Fibroblast of skin of back (primary cell): ENCODE measurements at regions not wholly inside any gene's neighbourhood (a gene's known extent, or its start where the extent isn't known, plus 50 kb on each side); places are given as distances from the start of the nearest gene placed in this dataset.

ENCODE experiments used
- DNase-seq: peaks from one replicate; pipeline ENCODE4 v3.0.0-alpha.2; 2013

DNA sequence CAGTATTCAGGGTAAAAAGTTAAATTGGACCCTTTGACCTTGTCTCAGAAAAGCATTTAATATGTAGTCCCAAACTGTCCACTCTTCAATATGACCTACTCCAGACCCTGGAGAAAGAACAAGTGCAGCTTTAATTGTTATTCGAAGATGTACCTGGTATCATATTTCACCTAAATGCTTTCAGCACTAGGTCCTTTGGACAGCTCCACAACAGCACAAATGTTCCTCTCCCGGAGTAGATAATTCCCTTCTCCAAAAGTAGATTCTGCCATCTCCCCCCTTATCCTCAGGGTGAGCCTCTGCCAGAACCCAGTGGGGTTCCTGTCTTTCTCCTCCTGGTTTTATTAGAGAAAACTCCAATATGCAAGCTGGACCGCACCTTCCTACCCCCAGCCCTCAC, 104.5 kb upstream of the AJAP1 start:
- no peak for DNase-seq

DNA sequence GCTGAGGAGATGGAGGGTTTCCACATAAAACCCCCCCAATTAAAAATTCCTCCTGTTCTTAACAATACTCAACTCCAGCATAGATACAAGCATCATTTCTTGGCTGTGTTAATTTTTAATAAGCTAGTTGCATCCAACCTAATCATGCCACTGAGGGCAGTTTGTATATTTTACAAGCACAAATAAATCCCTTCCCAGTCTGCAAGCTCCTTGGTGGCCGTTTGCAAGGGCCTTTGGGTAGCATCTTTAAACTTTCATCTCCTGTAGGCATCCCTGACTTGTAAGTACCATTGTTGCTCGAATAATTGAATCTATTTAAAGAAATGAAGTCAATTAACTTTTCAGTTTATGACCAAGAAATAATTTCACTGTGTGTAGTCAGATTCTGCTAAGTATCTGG, 103.5 kb upstream of the AJAP1 start:
- no peak for DNase-seq

DNA sequence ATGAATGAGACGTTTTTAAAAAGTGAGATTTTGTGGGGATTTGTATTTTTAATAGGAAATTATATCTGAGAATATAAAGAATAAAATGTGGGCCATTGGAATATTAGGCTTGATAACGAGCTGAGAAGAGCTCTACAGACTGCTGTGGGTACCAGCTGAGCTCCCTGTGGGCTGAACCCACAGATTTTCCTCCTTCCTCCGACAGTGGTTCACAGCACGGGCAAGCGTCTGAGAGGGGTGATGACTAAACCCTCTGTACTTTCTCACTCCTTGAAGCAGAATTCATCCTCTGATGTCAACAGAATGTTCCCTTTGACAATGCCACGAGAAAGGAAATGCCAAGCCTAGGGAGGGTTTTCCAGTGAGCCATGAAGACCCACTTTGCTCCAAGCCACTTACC, 102.7 kb upstream of the AJAP1 start:
- DNase-seq, result no peak

DNA sequence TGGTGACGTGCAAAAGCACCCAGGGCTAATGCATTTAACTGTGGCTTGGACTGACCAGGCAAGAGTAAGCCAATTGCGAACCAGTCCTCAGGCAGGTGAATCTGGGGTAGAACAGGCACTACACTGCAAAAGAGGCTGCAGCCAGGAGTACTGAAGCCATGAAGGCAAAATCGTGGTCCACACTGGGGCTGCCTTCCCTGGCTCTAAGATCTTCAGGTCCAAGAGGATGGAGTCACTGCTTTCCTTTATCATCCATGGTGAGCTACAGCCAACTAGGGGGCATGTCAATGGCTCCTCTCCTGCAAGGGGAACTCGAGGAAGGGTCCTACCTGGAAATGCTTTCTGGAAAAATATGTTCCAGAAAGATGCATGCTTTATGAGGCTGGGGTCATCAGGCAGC, 100.6 kb upstream of the AJAP1 start:
- DNase-seq, result no peak

DNA sequence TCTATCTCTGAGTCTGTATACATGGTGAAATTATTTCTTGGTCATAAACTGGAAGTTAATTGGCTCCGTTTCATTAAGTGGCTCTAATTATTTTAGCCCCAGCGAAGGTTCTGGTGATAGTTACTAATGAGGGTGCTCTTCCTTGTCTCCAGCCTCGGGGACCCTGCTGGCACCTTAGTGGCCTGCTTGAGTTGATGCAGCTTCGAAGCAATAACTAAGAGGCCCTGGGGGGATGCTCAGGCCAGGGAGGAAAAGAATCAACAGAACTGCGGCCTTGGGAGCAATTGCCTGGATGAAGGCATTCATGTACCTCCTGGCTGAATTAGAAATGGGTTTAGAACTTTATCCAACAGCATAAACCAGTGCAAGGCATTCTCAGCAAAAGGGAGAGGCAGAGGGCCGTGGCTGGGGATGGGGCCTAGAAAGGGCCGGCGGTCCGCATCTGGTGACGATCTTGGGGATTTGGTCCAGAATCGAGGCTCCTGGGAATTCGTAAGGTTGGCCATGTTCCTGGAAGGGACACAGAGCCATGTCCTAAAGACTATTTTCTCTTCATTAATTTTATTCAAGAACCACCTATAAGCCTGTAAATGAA, 100.0 kb upstream of the AJAP1 start:
- no peak for DNase-seq

GRCh38 chr1:4557949-4558348, 96.5 kb upstream of the AJAP1 start:
- no peak for DNase-seq

GRCh38 chr1:4561205-4561604, 93.2 kb upstream of the AJAP1 start:
- DNase-seq, result no peak

- DNase-seq, result no peak
Observed at GRCh38 chr1:4562321-4562720, 92.1 kb upstream of the AJAP1 start.

GRCh38 chr1:4563586-4563985, 90.8 kb upstream of the AJAP1 start:
- DNase-seq, result no peak

- no peak for DNase-seq
Observed at GRCh38 chr1:4564051-4564450, 90.4 kb upstream of the AJAP1 start.

- DNase-seq, result no peak
Observed at GRCh38 chr1:4565166-4565565, 89.2 kb upstream of the AJAP1 start.

GRCh38 chr1:4565801-4566449, 88.5 kb upstream of the AJAP1 start:
- DNase-seq, result no peak

DNA sequence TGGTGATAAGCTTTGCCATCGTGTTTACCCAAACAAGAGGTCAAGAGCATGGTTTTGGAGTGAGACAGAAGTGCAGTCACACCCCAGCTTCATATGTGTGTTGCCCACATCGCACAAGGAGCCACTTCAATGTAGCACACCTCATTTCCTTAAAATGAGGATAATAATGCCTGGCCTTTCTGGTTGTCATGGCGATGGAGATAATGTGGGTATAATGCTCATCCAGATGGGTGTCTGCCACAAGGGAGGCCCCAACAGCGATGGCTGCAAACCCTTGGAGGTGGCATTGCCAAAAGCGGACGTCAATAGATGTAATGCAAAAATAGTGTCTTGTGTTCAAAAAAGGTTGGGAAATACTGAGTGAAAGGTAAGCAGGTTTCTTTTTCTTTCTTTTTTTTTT, 83.1 kb upstream of the AJAP1 start:
- no peak for DNase-seq

DNA sequence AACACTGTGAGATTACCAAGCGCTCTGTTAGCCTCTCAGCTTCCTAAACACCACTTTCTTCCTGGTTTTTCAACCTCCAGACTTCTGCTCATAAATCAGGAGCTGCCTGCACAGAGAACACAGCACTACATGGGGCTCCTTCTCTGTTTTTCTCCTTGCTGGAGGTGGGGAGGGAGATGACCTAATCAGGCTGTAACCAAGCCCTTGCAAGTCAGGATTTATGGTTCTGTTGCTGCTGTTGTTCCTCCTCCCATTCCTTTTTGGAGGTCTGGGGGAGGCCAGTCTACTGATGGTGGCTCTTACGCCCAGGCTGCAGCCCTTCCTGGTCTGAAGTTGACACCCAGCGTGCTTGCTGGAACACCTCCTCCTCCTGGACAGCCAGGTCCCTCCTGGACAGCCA, 80.9 kb upstream of the AJAP1 start:
- no peak for DNase-seq

- no peak for DNase-seq
Observed at GRCh38 chr1:4581807-4582206, 72.6 kb upstream of the AJAP1 start.

GRCh38 chr1:4584449-4584848, 70.0 kb upstream of the AJAP1 start:
- no peak for DNase-seq

- no peak for DNase-seq
Observed at GRCh38 chr1:4585216-4585615, 69.2 kb upstream of the AJAP1 start.

DNA sequence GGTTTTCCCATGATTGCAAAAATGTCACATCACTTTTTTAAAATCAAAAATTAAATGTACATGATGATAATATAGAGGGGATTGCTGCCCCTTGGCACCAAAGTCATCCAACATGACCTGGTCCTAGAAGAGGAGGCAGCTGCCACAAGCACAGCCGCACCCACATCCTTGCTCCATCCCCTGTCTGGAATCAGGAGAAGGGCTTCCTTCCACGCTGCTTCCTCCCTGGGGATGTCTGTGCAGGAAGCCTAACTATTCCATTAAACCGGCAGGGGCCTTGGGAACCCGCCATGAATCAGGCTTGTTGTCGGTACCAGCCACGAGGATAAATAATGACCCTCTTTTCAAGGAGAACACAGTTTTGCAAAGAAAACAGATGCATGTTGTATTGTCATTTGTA, 68.7 kb upstream of the AJAP1 start:
- DNase-seq, result no peak

DNA sequence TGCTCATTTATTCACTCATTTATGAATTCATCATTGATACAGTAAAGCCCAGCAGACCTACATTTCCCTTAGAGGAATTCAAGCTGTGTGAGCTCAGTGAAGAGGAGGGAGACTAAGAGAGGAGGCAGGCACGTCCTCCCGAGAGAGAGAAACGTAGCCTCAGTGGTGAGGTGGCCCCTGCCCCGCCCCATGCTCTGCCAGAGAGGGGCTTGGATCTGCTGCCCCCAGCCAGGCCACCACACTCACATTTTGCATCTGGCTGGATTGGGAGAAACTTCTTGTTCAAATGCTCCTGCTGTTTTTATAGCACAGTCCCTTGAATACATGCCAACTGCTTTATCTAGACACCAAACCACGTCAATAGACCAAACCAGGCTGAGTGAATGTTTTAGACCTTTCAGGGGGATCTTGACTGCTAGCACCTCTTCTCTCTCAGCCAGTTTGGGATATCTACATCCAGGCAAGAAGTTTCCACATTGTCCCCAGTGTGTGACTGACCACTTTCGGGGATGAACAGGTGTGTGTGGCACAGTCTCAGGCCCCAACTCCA, 67.7 kb upstream of the AJAP1 start:
- DNase-seq, result no peak

DNA sequence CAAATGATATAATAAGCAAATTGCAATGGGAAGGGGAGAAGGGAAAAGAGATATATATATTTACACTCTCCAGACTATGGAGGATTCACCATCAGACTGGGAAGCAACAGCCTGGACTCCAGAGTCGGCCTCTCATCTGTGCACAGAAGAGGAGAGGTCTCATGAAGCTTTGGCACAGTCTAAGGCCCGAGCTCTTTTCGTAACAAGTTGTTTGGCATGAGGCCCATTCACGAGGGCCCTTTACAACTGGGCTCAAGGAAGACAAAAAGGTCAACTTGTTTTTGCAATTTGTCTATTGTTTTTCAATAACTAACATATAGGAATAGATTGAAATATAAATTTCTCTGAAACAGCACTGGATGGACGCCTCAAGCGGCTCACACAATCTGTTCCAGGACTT, 66.7 kb upstream of the AJAP1 start:
- DNase-seq, result no peak

GRCh38 chr1:4590756-4591155, 63.7 kb upstream of the AJAP1 start:
- DNase-seq, result no peak

DNA sequence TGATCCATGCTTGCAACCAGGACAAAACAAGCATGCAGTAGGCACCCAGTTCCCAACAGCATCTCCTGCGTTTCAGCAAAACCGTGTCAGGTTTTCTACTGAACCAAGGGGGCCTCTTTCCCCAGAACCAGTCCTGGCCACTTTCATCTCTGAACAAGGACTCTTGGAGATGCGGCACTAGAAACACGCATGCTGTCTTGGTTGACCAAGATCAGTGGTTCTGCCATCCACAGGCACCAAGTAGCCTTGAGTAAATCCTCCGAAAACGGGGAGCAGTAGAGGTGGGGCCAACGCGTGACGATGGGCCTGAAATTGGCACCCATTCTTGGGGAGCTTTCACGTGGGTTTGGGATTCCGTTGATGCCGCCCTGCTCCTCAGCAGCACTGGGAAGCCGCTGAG, 62.5 kb upstream of the AJAP1 start:
- no peak for DNase-seq

DNA sequence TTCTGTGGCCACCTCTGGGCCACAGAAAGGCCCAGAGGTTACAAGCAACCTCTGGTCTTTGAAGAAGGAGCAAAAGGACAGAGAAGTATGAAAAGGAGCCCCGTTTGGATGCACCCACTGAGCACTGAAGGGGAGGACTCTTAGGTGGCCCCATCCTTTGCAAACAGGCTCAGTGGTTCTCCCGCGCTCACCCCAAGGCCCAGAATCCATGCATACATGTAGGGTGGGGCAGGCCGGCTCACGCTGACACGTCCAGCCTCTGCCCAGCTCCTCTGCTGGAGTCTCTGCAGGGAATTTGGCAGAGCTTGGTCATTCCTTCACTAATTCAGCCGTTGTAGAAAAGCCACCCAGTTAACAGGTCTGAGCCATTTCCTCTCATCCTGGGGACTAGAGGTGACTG, 61.3 kb upstream of the AJAP1 start:
- DNase-seq, result no peak

GRCh38 chr1:4594286-4594991, 60.0 kb upstream of the AJAP1 start:
- no peak for DNase-seq
